Fibroblast of villous mesenchyme (primary cell): ENCODE measurements at regions not wholly inside any gene's neighbourhood (a gene's known extent, or its start where the extent isn't known, plus 50 kb on each side); places are given as distances from the start of the nearest gene placed in this dataset.

ENCODE experiments used
- DNase-seq: peaks from one replicate; pipeline ENCODE4 v3.0.0-alpha.2; 2010; ENCODE audit warnings: low read depth
- H3K4me3 ChIP-seq: 2 replicates; pipeline ENCODE4 v1.5.1; 2011; ENCODE audit warnings: low read depth, mild to moderate bottlenecking, low read length
- TF ChIP-seq, protein P1 (sequence below): IDR thresholded peaks from 2 replicates; pipeline ENCODE4 v1.5.1; 2012; ENCODE audit warnings: low read depth, mild to moderate bottlenecking, low read length; ENCODE audit not compliant: insufficient read depth

DNA sequence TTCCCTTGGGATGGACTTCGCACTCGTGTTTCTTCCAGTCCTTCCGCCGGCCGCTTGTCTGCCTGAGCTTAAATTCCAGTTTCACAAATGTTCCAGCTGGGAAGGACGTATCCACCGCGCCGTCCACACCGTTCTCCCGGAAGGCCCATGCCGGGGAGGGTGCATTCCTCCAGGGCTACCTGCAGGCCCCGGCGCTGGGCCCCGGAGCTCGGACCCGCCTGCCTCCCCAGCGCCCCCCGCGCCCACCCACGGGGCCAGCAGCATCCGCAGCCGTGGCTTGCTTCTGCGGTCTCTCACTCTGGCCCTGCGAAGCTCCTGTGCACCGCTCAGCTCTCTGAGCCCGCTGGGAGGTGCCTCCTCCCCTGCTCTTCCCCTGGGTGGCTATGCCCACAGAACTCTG, 2084.1 kb downstream of the TP53TG3F start:
- TF ChIP-seq, protein P1, sequence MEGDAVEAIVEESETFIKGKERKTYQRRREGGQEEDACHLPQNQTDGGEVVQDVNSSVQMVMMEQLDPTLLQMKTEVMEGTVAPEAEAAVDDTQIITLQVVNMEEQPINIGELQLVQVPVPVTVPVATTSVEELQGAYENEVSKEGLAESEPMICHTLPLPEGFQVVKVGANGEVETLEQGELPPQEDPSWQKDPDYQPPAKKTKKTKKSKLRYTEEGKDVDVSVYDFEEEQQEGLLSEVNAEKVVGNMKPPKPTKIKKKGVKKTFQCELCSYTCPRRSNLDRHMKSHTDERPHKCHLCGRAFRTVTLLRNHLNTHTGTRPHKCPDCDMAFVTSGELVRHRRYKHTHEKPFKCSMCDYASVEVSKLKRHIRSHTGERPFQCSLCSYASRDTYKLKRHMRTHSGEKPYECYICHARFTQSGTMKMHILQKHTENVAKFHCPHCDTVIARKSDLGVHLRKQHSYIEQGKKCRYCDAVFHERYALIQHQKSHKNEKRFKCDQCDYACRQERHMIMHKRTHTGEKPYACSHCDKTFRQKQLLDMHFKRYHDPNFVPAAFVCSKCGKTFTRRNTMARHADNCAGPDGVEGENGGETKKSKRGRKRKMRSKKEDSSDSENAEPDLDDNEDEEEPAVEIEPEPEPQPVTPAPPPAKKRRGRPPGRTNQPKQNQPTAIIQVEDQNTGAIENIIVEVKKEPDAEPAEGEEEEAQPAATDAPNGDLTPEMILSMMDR, result no peak
- no peak for DNase-seq

DNA sequence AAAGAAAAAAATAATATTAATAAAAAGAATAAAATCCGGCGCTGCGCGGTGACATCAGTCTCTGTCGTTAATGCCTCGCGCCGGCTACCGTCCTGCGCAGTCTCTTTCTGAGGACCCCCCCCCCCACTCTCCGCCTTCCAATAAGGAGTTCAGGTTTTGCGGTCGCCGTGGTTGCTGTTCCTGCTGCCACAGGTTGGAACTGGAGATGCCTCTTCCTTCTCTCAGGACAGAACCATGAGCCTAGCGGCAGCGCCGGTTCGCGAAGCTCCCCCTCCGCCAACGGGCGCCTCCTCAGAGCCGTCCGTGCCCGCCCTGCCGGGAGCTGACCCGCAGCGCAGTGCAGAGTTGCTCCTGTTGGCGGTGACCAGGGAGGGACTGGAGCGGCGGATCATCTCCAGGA, 2093.4 kb downstream of the TP53TG3F start:
- TF ChIP-seq, protein P1, result no peak
- H3K4me3 ChIP-seq, result peak overlapping the region; percentile 10

More for the DNA sequence above, 2084.1 kb downstream of the TP53TG3F start:
- H3K4me3 ChIP-seq, result no peak overlapping the region

DNA sequence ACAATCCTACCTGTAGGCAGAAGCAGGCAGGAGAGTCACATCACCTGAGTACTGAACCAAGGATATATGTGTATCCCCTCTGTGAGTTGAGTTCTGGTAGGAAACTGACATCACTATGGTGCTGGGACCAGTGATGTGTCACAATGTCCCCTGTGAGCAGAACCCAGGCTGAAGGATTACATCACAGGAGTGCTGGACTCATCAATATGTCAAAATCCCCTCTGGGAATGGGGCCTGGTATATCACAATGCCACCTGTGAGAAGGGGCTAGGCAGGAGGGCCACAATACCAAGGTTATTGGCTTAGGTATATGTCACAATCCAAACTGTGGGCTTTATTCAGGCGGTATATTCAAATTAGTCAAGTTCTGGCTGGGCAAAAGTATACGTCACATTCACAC, 2098.3 kb downstream of the TP53TG3F start:
- no peak for DNase-seq
- TF ChIP-seq, protein P1, result no peak
- H3K4me3 ChIP-seq, result no peak overlapping the region

More for the DNA sequence above, 2093.4 kb downstream of the TP53TG3F start:
- DNase-seq, result no peak

DNA sequence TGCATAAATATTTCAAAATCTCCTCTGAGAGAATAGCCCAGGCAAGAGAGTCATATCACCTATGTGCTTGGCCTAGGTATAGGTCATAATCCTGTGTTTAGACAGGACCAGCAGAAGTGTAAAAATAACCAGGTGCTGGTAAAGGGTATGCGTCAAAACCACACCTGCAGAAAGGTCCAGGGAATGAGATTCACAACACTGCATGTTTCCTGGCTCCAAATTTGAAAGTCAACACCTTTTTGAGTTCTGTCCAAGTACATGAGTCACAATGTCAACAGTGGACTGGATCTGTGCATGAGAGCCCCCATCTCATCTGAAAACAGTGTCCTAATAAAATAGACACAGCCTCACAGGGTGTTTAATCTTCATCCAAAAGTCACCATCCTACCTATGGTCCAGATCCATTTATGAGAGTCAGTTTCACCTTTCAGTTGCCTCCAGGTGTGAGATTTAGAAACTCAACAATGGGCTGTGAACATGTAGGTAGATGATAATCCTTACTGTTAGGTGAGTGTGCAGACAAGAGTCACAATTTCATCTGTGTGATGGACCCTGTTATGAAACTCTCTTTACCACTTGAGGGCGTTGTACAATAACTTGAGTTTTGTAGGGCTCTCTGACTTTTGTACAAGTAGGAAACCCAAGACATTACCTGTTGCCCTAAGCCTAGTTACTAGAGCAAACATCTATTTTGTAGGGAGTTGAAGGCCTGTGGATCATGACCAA, 2100.7 kb downstream of the TP53TG3F start:
- TF ChIP-seq, protein P1, result no peak
- H3K4me3 ChIP-seq, result no peak overlapping the region
- DNase-seq, result no peak

DNA sequence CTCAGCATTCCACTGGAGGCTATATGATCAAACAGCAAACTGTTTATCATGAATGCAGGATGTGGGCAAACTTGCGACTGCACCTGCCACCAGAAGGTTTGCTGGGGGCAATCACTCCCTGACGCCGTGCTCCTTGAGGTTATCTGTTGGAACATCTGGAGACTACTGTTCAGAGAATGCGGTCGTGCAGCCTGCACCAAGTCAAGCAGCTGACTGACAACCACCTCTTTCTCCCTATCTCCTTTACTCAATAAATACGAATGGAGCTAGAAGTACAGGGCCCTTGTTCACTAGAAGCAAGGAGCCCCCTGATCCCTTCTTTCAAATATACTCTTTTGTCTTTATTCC, 2101.2 kb downstream of the TP53TG3F start:
- no peak overlapping the region for H3K4me3 ChIP-seq
- TF ChIP-seq, protein P1, result no peak
- DNase-seq, result no peak

DNA sequence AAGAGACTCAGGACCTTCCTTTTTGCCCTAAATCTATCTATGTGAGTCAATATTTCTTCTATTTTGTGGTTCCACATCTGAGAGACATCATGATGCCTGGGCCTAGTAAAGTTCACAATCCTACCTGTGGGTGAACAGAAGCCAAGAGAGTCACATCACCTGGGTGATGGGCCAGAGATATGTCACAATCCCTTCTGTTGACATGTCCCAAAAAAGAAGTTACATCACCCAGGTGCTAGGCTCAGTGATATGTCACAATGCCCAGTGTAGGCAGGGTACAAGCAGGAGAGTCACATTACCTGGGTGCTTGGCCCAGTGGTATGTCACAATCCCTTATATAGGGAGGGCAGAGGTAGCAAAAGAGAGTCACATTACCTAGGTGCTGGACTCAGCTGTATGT, 2101.9 kb downstream of the TP53TG3F start:
- H3K4me3 ChIP-seq, result no peak overlapping the region
- TF ChIP-seq, protein P1, result no peak
- DNase-seq, result no peak

DNA sequence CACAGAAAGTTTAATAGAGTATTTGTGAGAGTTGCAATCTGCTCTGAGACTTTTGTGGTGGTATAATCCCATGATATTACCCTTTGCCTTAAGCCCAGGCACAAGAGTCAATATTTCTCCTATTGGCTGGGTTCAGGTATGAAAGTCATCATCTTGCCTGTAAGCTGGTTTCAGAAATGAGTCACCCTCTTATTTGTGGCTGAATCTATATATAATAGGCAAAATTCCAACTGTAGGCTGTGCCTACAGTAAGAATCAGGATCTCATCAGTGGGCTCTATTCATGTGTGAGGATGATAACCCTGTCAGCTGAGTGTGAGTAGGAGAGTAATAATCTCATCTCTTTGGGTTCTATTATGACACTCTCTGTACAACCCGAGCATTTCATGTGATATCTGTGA, 2103.1 kb downstream of the TP53TG3F start:
- H3K4me3 ChIP-seq, result no peak overlapping the region
- DNase-seq, result no peak

More for the DNA sequence above, 2103.1 kb downstream of the TP53TG3F start:
- TF ChIP-seq, protein P1, result no peak
